Inflammatory macrophage treated with lipopolysaccharide for 1 hour (primary cell): ENCODE measurements at regions not wholly inside any gene's neighbourhood (a gene's known extent, or its start where the extent isn't known, plus 50 kb on each side); places are given as distances from the start of the nearest gene placed in this dataset.

ENCODE experiments used
- DNase-seq, 2 donors: peaks; one replicate each; pipeline ENCODE4 v3.0.0-alpha.2; 2020 to 2022

GRCh38 chr2:59149271-59149670, 908.1 kb upstream of the FANCL start:
- no peak for DNase-seq

GRCh38 chr2:59112258-59112657, 871.1 kb upstream of the FANCL start:
- no peak for DNase-seq

DNA sequence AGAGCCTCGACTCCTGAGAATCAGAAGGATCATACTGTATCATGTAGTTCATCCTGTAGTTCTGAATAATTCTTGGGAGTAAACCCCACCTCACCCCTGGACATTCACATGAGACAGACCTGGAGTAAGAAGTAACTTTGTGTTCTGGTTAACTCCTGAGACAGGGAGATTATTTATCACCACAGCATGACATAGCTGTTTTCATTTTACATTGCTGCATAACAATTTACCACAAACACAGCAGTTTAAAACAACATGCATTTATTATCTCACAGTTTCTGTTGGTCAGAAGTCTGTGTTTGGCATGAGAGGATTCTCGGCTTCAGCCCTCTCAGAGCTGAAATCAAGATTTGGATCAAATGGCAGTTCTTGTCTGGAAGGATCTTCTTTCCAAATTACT, 855.8 kb upstream of the FANCL start:
- DNase-seq = no peak

DNA sequence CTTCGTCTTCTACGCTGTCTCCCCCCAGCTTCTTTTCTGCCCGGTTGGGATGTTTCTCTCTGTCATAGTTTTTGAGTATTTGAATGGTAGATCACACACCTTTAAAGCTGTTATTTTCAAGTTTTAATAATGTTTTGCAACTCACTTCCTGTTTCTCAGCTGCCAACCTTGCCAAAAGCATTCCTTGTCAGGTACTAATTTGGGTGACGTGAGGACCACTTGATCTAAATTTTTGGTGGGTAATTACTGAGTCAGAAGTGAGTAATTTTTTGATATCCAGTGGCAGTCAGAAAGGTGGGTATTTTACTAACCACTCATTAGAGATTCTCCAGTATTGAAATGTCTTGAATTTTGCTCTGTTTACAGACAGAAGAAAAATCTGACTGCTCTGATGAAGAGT, 852.4 kb upstream of the FANCL start:
- DNase-seq = no peak

DNA sequence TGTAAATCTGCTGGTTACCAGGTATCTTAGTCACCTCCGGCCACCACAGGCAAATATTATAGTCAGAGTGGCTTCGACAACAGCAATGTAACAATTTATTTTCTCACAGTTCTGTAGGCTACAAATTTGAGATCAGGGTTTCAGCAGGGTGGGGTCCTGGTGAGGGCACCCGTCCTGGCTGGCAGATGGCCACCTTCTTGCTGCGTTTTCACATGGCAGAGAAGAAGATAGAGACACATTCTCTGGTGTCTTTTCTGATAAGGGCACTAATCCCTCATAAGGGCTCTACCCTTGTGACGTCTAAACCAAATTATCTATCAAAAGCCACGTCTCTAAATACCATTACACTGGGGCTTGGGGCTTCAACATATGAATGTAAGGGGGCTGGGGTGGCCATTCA, 843.2 kb upstream of the FANCL start:
- no peak for DNase-seq

- no peak for DNase-seq
These were observed 842.1 kb upstream of the FANCL start for GRCh38 chr2:59083075-59083828.

GRCh38 chr2:59082657-59083056, 841.5 kb upstream of the FANCL start:
- DNase-seq = no peak

DNA sequence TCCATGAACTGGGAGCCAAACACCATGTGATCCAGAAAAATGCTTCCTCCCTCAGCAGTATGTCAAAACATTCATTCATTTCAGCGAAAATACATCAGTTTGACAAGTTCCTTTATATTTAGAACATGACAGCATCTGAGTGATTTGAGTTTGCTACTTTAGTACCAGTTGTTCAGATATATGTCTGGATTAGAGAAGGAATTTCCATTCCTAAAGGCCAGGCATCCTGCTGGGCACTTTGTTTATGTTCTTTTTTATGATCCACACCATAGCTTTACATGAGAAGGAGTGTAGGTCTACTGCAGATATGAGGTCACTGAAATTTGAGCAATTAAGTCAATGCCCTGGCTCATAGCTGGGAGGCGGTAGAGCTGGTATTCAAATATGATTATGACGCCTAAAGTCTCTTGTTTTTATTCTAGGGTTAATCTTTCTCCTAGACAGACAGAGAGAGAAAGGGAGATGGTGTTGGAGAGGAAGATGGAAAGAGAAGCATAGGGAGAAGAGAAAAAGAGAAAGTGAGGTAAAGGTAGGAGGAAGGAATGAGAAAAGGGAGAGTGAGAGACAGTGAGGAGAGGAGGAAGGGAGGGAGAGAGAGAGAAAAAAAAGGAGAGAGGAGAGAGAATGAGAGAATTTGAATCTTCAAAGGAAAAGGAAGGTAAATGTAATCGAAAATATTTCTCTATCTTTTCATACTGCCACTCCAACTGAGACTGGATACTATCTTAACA, 839.5 kb upstream of the FANCL start:
- no peak for DNase-seq

DNA sequence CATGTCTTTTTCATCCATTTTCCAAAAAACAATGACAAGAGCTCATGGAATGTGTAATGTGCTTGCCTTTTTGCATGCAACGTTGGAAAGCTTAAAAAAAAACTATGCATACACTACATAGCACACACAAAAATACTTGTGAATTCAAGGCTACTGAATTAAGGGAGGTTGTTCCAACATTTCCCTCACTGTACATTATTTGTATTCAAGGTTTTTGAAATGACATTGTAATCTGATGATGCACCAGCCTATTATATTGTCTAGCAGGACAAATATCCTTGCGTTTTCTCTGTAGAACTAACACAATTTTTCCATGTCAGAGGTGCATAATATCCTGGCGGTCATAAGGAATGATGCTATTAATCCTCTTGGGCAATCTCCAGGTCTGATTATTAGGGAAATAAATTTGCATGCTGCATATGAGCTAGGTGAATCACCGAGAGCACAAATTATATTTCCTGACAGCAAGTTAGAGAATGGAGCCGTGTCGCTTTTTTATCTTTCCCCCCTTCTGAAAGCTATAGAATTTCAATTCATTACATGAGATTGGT, 836.9 kb upstream of the FANCL start:
- no peak for DNase-seq

DNA sequence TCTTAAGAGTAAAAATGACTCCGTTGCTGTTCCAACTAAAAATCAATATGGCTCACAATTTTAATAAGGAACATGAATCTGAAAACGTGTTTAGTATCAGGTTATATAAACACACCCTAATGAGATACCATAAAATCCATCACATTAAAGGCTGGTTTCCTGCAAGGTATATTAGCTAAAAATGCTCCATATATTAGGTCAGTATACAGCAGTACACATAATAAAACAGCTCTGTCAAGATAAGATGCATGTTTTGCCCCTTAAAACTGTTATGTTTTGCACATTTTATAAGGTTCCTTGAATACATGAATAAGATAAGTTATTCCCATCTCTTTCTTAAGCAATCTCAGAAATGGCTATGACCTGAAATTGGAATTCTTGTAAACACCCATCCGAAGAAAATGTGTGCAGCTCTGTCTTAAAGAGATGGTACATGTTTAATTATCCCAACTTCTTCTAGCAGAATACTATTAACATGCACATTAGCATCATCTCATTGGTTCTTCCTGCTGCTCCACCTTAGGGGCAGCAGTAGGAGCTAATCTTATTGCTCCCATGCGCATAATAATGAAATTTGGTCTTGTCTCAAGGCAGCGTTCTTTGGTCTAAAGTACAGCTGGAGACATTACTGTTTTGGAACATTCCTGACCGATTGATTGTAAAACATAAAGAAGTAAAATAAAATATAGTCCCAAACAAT, 836.1 kb upstream of the FANCL start:
- no peak for DNase-seq

- DNase-seq = no peak
These were observed 835.0 kb upstream of the FANCL start for GRCh38 chr2:59076079-59076619.

- DNase-seq = no peak
These were observed 832.9 kb upstream of the FANCL start for GRCh38 chr2:59074071-59074470.

DNA sequence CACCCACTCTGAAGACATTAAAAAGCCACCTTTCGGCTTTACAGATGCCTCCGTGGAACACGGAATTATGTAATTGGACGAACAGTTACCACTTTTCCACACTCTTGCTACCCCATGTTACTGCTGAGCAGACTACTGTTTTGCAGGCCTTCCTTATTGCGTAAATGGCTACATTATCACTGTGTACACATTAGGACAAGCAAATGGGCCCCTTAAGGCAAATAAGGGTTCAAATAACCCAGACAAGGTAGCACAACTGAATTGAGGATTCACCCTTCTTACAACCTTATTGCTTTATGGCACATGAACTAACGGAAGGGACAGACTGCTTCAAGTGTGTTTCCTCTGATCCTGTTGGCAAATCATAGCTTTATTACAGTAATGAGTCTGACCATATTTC, 832.2 kb upstream of the FANCL start:
- DNase-seq = no peak

DNA sequence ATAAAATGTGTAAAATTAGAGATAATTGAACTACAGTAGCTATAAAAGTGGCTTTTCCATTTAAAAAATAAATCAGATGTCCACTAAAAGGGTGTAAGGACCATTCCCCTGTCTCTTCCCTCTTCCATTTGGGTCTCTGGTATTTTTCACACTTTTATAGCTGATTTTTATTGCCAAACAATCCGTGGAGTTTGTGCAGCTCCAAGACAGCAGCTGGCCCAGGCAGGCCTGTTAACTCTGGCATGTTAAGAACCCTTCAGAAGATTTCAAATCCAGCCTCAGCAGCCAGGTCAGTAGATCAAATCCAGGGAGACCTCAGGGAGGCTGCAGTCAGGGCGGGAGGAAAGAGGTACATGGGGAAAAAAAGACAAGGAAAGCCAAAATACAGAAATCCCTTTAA, 827.1 kb upstream of the FANCL start:
- no peak for DNase-seq

GRCh38 chr2:59066787-59067399, 825.8 kb upstream of the FANCL start:
- DNase-seq = no peak

GRCh38 chr2:59047373-59047995, 806.4 kb upstream of the FANCL start:
- DNase-seq = no peak

GRCh38 chr2:59046401-59047372, 805.6 kb upstream of the FANCL start:
- DNase-seq = no peak

- no peak for DNase-seq
These were observed 803.6 kb upstream of the FANCL start for GRCh38 chr2:59044736-59045135.

DNA sequence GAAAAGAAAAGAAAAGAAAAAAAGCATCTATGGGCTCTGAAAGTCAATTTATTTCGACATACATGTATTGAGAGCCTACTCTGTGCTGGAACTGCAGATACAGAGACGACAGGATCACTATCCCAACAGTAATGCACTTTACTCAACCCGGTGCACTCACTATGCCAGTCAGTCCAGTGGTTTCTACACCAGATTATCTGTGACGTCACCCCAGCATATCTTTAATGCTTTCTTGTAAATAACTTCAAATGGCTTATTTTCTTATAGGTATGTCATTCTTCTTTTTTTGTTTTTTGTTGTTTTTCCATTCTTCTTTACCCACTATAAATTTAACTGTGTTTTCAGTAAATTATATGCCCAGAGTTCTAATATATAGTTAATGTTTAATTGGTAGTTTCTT, 800.0 kb upstream of the FANCL start:
- no peak for DNase-seq

DNA sequence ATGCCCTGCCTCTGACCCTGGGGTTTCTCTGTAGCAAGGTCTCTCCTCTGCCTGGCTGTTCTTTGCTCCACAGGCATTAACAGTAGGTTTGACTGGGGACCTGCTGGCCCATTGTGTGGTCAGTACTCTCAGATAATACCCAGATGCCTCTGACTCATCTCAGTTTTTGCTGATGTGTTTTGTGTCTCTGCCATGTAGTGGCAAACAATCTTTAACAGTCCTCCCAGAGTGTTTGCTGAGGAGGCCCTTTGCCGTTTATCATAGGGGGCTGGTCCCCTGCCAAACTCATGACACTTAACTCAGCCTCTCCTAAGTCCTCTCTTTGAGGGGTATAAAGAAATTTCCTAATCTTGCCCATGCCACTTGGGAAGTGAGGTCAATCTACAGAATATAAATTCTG, 793.7 kb upstream of the FANCL start:
- no peak for DNase-seq

DNA sequence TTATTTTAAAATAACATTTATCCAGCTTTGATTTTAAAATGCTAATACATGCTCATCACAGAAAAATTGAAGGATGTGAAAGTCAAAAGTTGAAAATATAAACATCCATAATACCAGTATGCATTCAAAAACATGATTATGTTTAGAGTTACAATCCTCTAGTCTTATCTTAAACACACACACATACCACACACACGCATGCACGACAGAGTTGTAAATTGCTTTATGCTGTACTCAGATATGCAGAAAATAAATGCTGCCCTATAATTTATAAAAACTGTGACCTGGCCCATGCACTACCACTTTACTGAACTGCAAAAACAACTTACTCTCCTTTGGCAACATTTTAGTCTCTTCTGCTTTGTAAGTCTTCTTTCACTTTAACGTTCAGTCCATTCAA, 793.0 kb upstream of the FANCL start:
- DNase-seq = no peak
